Loucy (cell line): ENCODE measurements at regions not wholly inside any gene's neighbourhood (a gene's known extent, or its start where the extent isn't known, plus 50 kb on each side); places are given as distances from the start of the nearest gene placed in this dataset.

Source experiments
- H2AFZ ChIP-seq: fragments of 200-600 bp; sonication (generic); 2 replicates; pipeline ENCODE4 v1.6.0; 2016; ENCODE audit warnings: antibody characterized with exemption, mild to moderate bottlenecking, low read length, moderate library complexity
- H3F3A ChIP-seq: fragments of 200-600 bp; 2 replicates; pipeline ENCODE4 v1.6.0; 2016; ENCODE audit warnings: antibody characterized with exemption, low read depth, mild to moderate bottlenecking
- H3K27me3 ChIP-seq: fragments of 200-600 bp; sonication (generic); 2 replicates; pipeline ENCODE4 v1.6.1; 2014; ENCODE audit warnings: low read length, mild to moderate bottlenecking; ENCODE audit not compliant: insufficient read depth, poor library complexity, severe bottlenecking
- H3K36me3 ChIP-seq: fragments of 200-600 bp; sonication (generic); 2 replicates; pipeline ENCODE4 v1.6.1; 2016; ENCODE audit warnings: low read length; ENCODE audit not compliant: insufficient read depth
- H3K4me1 ChIP-seq: fragments of 200-600 bp; sonication (generic); 2 replicates; pipeline ENCODE4 v1.5.1; 2014; ENCODE audit warnings: low read length, mild to moderate bottlenecking; ENCODE audit not compliant: insufficient read depth, poor library complexity, severe bottlenecking
- H3K4me2 ChIP-seq: fragments of 200-600 bp; sonication (generic); 2 replicates; pipeline ENCODE4 v1.6.0; 2014; ENCODE audit warnings: antibody characterized with exemption, low read length, low read depth, mild to moderate bottlenecking; ENCODE audit not compliant: poor library complexity, severe bottlenecking
- H3K4me3 ChIP-seq: fragments of 200-600 bp; sonication (generic); 2 replicates; pipeline ENCODE4 v1.5.1; 2014; ENCODE audit warnings: low read length, mild to moderate bottlenecking, mixed read lengths; ENCODE audit not compliant: poor library complexity, severe bottlenecking
- H3K79me2 ChIP-seq: fragments of 200-600 bp; sonication (generic); 2 replicates; pipeline ENCODE4 v1.6.1; 2014; ENCODE audit warnings: low read length; ENCODE audit not compliant: insufficient read depth
- H3K9ac ChIP-seq: fragments of 200-600 bp; sonication (generic); 2 replicates; pipeline ENCODE4 v1.6.0; 2014; ENCODE audit warnings: mild to moderate bottlenecking, low read depth, low read length, moderate library complexity; ENCODE audit not compliant: poor library complexity, severe bottlenecking
- H3K9me2 ChIP-seq: fragments of 200-600 bp; sonication (generic); replicated peaks from 2 replicates; pipeline ENCODE4 v1.6.1; 2016; ENCODE audit warnings: low read depth, low read length, mixed read lengths
- H3K9me3 ChIP-seq: fragments of 200-600 bp; sonication (generic); 2 replicates; pipeline ENCODE4 v1.6.1; 2014; ENCODE audit warnings: mild to moderate bottlenecking, antibody characterized with exemption, low read length, low read depth; ENCODE audit not compliant: insufficient read depth
- H4K20me1 ChIP-seq: fragments of 200-600 bp; sonication (generic); 2 replicates; pipeline ENCODE4 v1.6.0; 2014; ENCODE audit warnings: antibody characterized with exemption, low read length, mild to moderate bottlenecking; ENCODE audit not compliant: insufficient read depth, poor library complexity, severe bottlenecking
- CTCF ChIP-seq: fragments of 200-600 bp; sonication (generic); conservative IDR thresholded peaks from 2 replicates; pipeline ENCODE4 v1.5.1; 2014; ENCODE audit warnings: mild to moderate bottlenecking, antibody characterized with exemption, low read length
- EZH2phosphoT487 ChIP-seq: fragments of 200-600 bp; IDR thresholded peaks from 2 replicates; pipeline ENCODE4 v1.6.1; 2018; ENCODE audit warnings: antibody characterized with exemption, mild to moderate bottlenecking, moderate library complexity, borderline replicate concordance

GRCh38 chr1:38657873-38658272, 201.7 kb downstream of the RRAGC start:
- H3K4me2 ChIP-seq: no peak overlapping the region
- H3K79me2 ChIP-seq: no peaks in the 10 kb centered on the region
- H3K9me2 ChIP-seq: no peaks in the 10 kb centered on the region
- H3K4me3 ChIP-seq: no peak overlapping the region
- no peak overlapping the region for H3K9ac ChIP-seq
- no peaks in the 10 kb centered on the region for H3K36me3 ChIP-seq
- no peaks in the 10 kb centered on the region for H4K20me1 ChIP-seq
- TF ChIP-seq CTCF (no peak), EZH2phosphoT487 (no peak)
- no peaks in the 10 kb centered on the region for H3K4me1 ChIP-seq
- H3F3A ChIP-seq: no peaks in the 10 kb centered on the region
- H2AFZ ChIP-seq: no peak overlapping the region
- H3K9me3 ChIP-seq: no peaks in the 10 kb centered on the region
- H3K27me3 ChIP-seq: no peaks in the 10 kb centered on the region

- Histone ChIP-seq H3F3A (no peaks in the 10 kb centered on the region), H3K4me3 (no peak overlapping the region), H4K20me1 (no peaks in the 10 kb centered on the region), H3K9me3 (no peaks in the 10 kb centered on the region), H2AFZ (no peak overlapping the region), H3K4me2 (no peak overlapping the region), H3K9ac (no peak overlapping the region), H3K9me2 (no peaks in the 10 kb centered on the region), H3K36me3 (no peaks in the 10 kb centered on the region), H3K79me2 (no peaks in the 10 kb centered on the region), H3K27me3 (no peaks in the 10 kb centered on the region), H3K4me1 (no peaks in the 10 kb centered on the region)
- no peak for TF ChIP-seq CTCF
- TF ChIP-seq EZH2phosphoT487: no peak
Measured at GRCh38 chr1:38657207-38657840, 202.2 kb downstream of the RRAGC start.

- Histone ChIP-seq H3K36me3 (no peaks in the 10 kb centered on the region), H3K4me2 (no peak overlapping the region), H3K4me1 (no peaks in the 10 kb centered on the region), H3K27me3 (no peaks in the 10 kb centered on the region), H3K79me2 (no peaks in the 10 kb centered on the region), H2AFZ (no peak overlapping the region), H3F3A (no peaks in the 10 kb centered on the region), H3K4me3 (no peak overlapping the region), H3K9me3 (no peaks in the 10 kb centered on the region), H3K9me2 (no peaks in the 10 kb centered on the region), H4K20me1 (no peaks in the 10 kb centered on the region), H3K9ac (no peak overlapping the region)
- TF ChIP-seq EZH2phosphoT487: no peak
- TF ChIP-seq CTCF: no peak
Measured at GRCh38 chr1:38656726-38657125, 202.8 kb downstream of the RRAGC start.
